ENCODE measurements at regions not wholly inside any gene's neighbourhood (a gene's known extent, or its start where the extent isn't known, plus 50 kb on each side); places are given as distances from the start of the nearest gene placed in this dataset.
"Not testable (repeated sequence)": the region's sequence is repeated elsewhere in the genome, so short reads cannot be mapped to it uniquely, and the experiment has no call there.

DNA sequence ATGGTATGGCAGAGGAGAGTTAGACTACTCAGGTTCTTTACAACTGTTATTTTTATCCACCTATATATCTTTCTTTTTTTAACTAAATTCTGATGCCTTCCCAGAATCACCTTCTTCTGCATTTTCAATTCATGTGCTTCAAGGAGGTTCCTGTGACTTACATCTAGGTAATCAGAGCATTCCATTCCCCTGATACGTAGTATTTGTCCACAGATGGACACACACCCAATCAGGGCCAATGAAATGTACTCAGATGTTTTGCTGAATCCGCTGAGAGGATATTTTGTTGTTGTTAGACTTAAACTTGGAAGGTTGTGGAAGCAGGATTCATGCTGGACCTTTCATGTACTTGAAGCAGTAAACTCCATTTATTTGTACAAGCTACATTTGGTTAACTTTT lies 159.4 kb upstream of the FER start:
- DNase-seq (ENCODE audit: low read depth): no peak

- DNase-seq (ENCODE audit: low read depth): no peak
Measured at GRCh38 chr5:108587821-108588220, 159.9 kb upstream of the FER start.

DNA sequence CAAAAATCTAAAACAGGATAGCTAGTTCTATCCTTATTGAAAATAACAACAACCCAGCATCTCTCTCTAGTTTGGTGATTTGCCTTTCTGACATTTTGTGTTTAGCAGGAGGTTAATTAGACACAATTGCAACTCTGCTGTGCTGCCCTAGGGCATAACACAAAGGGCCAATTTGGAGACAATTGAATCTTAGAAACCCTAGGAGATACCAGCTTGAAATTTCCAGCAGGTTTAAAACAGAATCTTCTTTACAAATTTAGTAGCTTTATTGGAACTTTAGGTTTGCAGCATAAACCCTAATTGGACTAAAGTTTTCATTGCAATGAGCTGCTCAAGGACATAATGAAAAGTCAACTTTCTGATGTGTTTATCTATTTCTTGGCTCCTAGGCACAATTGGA lies 166.7 kb upstream of the FER start:
- no peak for DNase-seq (ENCODE audit: low read depth)

DNA sequence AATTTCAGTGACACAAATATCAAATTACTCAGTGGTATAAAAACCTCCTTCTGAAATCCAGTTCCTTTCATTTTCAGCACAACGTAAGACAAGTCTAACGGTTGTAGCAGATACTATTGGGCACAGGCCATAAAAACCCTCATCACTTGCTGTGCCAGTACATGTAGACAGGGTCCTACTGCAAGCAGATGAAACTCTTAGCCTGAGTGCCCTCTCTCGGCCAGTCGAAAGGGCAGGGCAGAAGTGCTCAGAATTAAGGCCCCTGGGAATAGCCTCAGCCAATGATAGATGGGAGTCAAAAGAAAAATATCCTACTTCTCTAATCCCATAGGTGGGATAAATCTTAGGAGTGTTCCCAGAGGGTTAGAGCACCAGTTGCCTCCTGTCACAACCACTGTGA lies 168.5 kb upstream of the FER start:
- DNase-seq (ENCODE audit: low read depth): no peak

DNA sequence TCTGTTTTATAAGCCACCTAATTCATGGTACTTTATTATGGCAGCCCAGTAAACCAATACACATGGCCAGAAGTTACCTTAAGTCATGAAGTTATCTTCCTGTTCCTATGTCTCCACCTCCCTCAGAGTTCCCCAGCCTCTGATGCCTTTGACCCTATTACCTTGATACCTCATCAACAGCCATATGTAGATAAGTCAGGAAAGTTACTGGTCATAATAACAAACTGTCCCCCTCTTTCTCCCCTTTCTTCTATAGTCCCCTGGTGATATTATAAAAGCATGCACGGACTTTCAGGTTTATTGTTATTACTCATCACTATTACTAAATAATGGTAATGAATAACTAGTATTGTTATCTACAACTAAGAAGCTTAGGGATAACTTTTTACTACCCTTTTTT lies 168.9 kb upstream of the FER start:
- DNase-seq (ENCODE audit: low read depth): no peak

- DNase-seq (ENCODE audit: low read depth): no peak
Measured at GRCh38 chr5:108567429-108567828, 180.3 kb upstream of the FER start.

- no peak for DNase-seq (ENCODE audit: low read depth)
Measured at GRCh38 chr5:108564441-108564840, 182.5 kb upstream of the FBXL17 start.

GRCh38 chr5:108562205-108562454 lies 180.2 kb upstream of the FBXL17 start:
- DNase-seq (ENCODE audit: low read depth): no peak

DNA sequence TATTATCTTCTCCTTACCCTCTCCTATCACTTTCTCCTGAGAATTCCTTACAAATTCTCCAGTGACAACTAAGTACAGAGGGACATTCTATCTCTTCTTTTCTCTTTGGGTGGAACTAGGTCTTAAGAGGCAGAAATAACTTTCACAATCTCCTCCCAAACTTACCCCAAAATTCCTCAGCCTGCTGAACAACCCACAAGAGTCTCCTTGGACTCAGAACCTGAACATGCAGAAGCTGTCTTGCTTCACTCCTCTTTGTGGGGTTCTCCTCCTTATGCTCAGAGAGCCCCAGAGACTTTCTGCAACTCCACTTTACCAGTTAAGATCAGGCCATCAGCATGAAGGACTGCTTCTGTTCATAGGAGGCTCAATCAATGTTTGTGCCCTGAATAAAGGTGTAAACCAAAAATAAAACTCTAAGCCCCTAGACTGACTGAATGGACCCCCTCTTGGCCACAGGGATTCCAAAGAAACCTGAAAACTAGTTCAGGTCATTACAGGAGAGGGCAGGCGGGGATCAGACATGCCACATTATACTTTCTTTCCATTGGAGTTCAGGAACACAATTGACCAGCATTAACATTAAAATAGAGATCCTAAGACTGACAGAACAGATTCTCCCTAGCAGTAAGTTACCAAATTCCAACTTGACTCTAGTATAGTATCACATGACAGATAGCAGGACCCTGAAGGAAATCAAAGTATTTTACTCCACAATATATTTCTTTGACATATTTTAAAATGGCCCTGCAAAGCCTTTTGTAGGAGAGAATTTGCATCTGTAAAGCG lies 179.7 kb upstream of the FBXL17 start:
- no peak for DNase-seq (ENCODE audit: low read depth)

DNA sequence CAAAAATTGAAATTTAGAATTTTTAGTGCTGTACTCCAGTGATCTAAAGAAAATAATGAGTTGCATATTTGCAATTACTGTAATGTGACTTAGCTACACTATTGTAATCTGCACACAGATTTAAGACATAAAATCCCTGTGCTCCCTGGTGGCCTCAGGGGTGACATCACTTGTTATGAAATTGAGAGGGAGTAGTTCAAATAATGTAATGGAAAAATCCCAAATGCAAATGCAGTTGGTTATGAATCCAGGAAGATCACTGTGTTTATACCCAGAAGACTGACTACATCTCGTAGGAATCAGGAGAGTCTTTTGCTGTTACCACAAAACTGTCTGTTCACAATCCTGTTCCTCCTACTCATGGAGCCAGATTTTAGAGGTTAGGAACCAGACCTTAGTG lies 178.7 kb upstream of the FBXL17 start:
- no peak for DNase-seq (ENCODE audit: low read depth)

- no peak for DNase-seq (ENCODE audit: low read depth)
Measured at GRCh38 chr5:108560166-108560565, 178.3 kb upstream of the FBXL17 start.

DNA sequence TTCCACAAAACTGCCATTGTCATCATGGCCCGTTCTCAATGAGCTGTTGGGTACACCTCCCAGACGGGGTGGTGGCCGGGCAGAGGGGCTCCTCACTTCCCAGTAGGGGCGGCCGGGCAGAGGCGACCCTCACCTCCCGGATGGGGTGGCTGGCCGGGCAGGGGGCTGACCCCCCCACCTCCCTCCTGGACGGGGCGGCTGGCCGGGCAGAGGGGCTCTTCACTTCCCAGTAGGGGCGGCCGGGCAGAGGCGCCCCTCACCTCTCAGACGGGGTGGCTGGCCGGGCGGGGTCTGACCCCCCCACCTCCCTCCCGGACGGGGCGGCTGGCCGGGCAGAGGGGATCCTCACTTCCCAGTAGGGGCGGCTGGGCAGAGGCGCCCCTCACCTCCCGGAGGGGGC lies 176.9 kb upstream of the FBXL17 start:
- not testable (repeated sequence) for DNase-seq (ENCODE audit: low read depth)

- DNase-seq (ENCODE audit: low read depth): not testable (repeated sequence)
Measured at GRCh38 chr5:108558142-108558541, 176.2 kb upstream of the FBXL17 start.

GRCh38 chr5:108557686-108558085 lies 175.8 kb upstream of the FBXL17 start:
- DNase-seq (ENCODE audit: low read depth): no peak

DNA sequence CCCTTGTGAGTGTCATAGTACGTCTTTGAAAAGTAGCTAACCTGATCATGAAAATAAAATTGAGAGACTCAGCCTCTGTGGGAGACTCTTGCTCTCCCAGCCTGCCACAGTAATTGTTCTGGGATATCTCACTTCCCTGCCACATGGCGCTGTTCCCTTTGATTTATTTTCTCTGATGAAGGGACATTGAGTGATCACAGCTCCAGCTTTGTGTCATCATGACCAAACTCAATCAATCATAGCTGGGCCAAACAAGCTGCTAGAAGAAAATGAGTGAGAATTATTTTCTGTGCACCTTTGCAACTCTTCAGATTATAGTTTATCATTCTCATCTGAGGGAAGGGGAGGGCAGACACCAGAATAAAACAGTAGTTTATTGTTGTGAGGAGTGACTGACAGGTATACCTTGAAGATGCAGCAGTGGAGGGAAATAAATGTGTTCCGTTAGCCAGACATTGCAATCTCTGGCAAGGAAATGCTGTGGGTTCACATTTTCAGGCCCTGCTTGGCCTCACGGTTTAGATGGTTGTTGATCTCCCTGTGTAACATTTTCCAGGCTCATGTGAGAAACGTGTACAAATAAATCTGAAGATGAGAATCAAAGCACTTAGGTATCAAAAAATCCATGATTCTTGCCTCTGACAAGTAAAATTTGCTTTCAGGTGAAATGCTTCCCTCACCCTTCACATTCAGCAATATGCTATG lies 174.7 kb upstream of the FBXL17 start:
- DNase-seq (ENCODE audit: low read depth): no peak

DNA sequence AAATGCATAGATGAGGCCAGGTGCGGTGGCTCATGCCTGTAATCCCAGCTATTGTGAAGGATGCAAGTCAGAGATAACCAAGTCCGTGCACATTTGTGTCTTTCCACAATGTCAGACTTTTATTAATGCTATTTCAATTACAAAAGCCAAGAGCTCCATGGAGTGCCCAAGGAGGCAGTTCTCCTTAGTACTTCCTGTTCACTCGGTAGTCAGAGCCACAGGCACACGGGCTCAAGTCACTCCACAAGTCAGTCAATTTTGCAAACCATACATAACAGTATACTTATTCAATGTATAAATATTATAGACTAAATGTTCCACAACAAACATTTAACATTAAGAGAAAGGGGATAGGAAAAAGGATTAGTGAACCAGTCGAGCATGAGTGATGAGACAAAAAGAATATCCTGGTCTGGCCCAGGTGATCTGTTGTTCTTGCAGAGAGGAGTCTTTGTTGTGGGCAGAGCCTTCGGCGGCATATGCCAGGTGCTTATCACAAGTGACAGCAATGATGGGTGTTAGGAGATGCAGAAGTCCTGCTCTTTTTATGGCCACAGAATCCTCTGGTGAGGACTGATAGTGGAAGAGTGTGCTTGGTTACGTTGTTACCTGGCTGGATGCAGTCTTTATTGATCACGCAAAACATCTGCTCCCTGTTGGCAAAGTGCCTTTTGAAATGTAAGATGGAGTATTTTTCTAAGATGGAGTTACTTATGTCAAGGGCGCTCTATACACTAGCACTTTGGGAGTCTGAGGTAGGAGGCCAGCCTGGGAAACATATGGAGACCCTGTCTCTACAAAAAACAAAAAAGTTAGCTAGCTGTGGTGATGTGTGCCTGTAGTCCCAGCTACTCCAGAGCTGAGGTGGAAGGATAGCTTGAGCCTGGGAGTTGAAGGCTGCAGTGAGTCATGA lies 167.0 kb upstream of the FBXL17 start:
- DNase-seq (ENCODE audit: low read depth): no peak

- no peak for DNase-seq (ENCODE audit: low read depth)
Measured at GRCh38 chr5:108546939-108547338, 165.0 kb upstream of the FBXL17 start.

DNA sequence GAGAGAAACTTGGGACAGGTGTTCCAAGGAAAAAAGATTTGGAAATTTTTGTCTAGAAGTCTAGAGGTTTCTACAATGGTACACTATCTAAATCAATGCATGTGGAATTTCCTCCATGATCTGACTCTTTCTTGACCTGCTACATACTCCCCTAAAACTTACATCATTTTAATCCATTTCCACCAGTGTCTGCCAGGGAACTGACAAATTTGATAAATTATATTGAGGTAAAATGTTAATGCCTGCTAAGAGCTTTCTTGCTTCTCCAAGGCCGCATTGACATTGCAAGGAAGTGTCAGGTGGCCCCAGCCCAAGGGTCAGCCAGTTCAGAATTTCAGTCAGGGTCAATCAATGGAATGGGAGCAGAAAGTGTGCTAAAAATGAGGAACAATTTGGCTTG lies 163.4 kb upstream of the FBXL17 start:
- no peak for DNase-seq (ENCODE audit: low read depth)

DNA sequence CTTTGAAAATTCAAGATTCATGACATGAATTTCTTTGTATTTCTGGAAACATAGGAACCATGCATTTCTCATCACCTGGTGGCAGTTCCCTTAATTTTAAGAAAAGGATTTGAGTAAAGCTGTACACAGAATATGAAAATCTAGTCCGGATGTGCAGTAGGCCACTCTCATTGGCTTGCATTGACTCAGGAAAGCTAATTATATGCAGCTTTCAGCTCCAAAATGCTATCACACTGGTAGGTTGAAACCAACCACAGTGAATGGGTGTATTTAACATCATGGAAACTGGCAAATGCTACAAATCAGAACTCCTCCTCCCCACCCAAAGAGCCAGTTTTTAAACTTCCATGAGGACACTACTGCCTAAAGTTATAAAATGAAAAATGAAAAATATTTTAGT lies 161.6 kb upstream of the FBXL17 start:
- DNase-seq (ENCODE audit: low read depth): no peak

- no peak for DNase-seq (ENCODE audit: low read depth)
Measured at GRCh38 chr5:108541836-108542235, 159.9 kb upstream of the FBXL17 start.

- no peak for DNase-seq (ENCODE audit: low read depth)
Measured at GRCh38 chr5:108536321-108536720, 154.4 kb upstream of the FBXL17 start.

DNA sequence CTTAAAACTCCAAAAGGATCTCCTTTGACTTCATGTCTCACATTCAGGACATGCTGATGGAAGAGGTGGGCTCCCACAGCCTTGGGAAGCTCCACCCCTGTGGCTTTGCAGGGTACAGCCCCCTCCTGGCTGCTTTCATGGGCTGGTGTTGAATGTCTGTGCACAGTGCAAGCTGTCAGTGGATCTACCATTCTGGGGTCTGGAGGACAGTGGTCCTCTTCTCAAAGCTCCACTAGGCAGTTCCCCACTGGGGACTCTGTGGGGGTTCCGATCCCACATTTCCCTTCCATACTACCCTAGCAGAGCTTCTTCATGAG lies 150.2 kb upstream of the FBXL17 start:
- DNase-seq (ENCODE audit: low read depth): not testable (repeated sequence)
